ENCODE measurements at regions not wholly inside any gene's neighbourhood (a gene's known extent, or its start where the extent isn't known, plus 50 kb on each side); places are given as distances from the start of the nearest gene placed in this dataset.

- WGBS, 2 experiments (ENCODE audit: insufficient coverage in 1 of 2, insufficient read length in 1 of 2) = 82 to 88% methylated on average over 4 to 7 of the region's 7 CpGs
- Histone ChIP-seq H3K36me3 (ENCODE audit: control insufficient read depth, insufficient read depth, low read length) (no peaks in the 10 kb centered on the region), H3K27me3 (ENCODE audit: control insufficient read depth, insufficient read depth, low read length, poor library complexity, severe bottlenecking) (no peaks in the 10 kb centered on the region), H3K4me3 (ENCODE audit: low read length) (no peak overlapping the region), H3K4me1 (ENCODE audit: control insufficient read depth, insufficient read depth, low read length) (no peaks in the 10 kb centered on the region), H3K9ac (ENCODE audit: extremely low read depth, low read length, poor library complexity, severe bottlenecking) (no peak overlapping the region), H3K9me3 (ENCODE audit: control insufficient read depth, low read length) (no peaks in the 10 kb centered on the region), H3K27ac (ENCODE audit: low read depth, low read length) (no peak overlapping the region)
- Mint-ChIP-seq H3K4me1 (no peaks in the 10 kb centered on the region), H3K27me3 (ENCODE audit: insufficient read depth) (peaks cover 8% of the 10 kb centered on the region), H3K36me3 (ENCODE audit: low read depth) (no peaks in the 10 kb centered on the region), H3K9me3 (no peaks in the 10 kb centered on the region), H3K27ac (no peak overlapping the region), H3K4me3 (no peak overlapping the region)
- DNase-seq = no peak
- TF ChIP-seq, protein P1, sequence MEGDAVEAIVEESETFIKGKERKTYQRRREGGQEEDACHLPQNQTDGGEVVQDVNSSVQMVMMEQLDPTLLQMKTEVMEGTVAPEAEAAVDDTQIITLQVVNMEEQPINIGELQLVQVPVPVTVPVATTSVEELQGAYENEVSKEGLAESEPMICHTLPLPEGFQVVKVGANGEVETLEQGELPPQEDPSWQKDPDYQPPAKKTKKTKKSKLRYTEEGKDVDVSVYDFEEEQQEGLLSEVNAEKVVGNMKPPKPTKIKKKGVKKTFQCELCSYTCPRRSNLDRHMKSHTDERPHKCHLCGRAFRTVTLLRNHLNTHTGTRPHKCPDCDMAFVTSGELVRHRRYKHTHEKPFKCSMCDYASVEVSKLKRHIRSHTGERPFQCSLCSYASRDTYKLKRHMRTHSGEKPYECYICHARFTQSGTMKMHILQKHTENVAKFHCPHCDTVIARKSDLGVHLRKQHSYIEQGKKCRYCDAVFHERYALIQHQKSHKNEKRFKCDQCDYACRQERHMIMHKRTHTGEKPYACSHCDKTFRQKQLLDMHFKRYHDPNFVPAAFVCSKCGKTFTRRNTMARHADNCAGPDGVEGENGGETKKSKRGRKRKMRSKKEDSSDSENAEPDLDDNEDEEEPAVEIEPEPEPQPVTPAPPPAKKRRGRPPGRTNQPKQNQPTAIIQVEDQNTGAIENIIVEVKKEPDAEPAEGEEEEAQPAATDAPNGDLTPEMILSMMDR (conservative IDR thresholded peaks at IDR 0.05) = no peak
Observed at GRCh38 chr11:129733981-129734380, 81.7 kb upstream of the TMEM45B start.

- H3K27ac ChIP-seq (ENCODE audit: low read depth, low read length) = no peak overlapping the region
- H3K4me3 Mint-ChIP-seq = no peak overlapping the region
- H3K27me3 Mint-ChIP-seq (ENCODE audit: insufficient read depth) = peaks cover 8% of the 10 kb centered on the region
- no peaks in the 10 kb centered on the region for H3K9me3 ChIP-seq (ENCODE audit: control insufficient read depth, low read length)
- 91 to 98% methylated on average over 7 of the region's 7 CpGs for WGBS, 2 experiments (ENCODE audit: insufficient coverage in 1 of 2, insufficient read length in 1 of 2)
- H3K4me3 ChIP-seq (ENCODE audit: low read length) = no peak overlapping the region
- no peak overlapping the region for H3K27ac Mint-ChIP-seq
- DNase-seq = no peak
- no peaks in the 10 kb centered on the region for H3K36me3 Mint-ChIP-seq (ENCODE audit: low read depth)
- no peaks in the 10 kb centered on the region for H3K4me1 Mint-ChIP-seq
- TF ChIP-seq, protein P1 (conservative IDR thresholded peaks at IDR 0.05) = no peak
- H3K9me3 Mint-ChIP-seq = no peaks in the 10 kb centered on the region
- no peaks in the 10 kb centered on the region for H3K27me3 ChIP-seq (ENCODE audit: control insufficient read depth, insufficient read depth, low read length, poor library complexity, severe bottlenecking)
- H3K4me1 ChIP-seq (ENCODE audit: control insufficient read depth, insufficient read depth, low read length) = no peaks in the 10 kb centered on the region
- H3K36me3 ChIP-seq (ENCODE audit: control insufficient read depth, insufficient read depth, low read length) = no peaks in the 10 kb centered on the region
- H3K9ac ChIP-seq (ENCODE audit: extremely low read depth, low read length, poor library complexity, severe bottlenecking) = no peak overlapping the region
Observed at GRCh38 chr11:129734654-129735053, 81.0 kb upstream of the TMEM45B start.

- Histone ChIP-seq H3K4me3 (ENCODE audit: low read length) (no peak overlapping the region), H3K27ac (ENCODE audit: low read depth, low read length) (no peak overlapping the region), H3K36me3 (ENCODE audit: control insufficient read depth, insufficient read depth, low read length) (no peaks in the 10 kb centered on the region), H3K9me3 (ENCODE audit: control insufficient read depth, low read length) (no peaks in the 10 kb centered on the region), H3K4me1 (ENCODE audit: control insufficient read depth, insufficient read depth, low read length) (no peaks in the 10 kb centered on the region), H3K9ac (ENCODE audit: extremely low read depth, low read length, poor library complexity, severe bottlenecking) (no peak overlapping the region), H3K27me3 (ENCODE audit: control insufficient read depth, insufficient read depth, low read length, poor library complexity, severe bottlenecking) (no peaks in the 10 kb centered on the region)
- H3K4me1 Mint-ChIP-seq = peaks cover under 1% of the 10 kb centered on the region
- TF ChIP-seq, protein P1 (conservative IDR thresholded peaks at IDR 0.05) = no peak
- H3K4me3 Mint-ChIP-seq = no peak overlapping the region
- WGBS, 2 experiments (ENCODE audit: insufficient coverage in 1 of 2, insufficient read length in 1 of 2) = 83 to 86% methylated on average over 11 of the region's 11 CpGs
- peaks cover 8% of the 10 kb centered on the region for H3K27me3 Mint-ChIP-seq (ENCODE audit: insufficient read depth)
- no peaks in the 10 kb centered on the region for H3K36me3 Mint-ChIP-seq (ENCODE audit: low read depth)
- DNase-seq = no peak
- no peaks in the 10 kb centered on the region for H3K9me3 Mint-ChIP-seq
- no peak overlapping the region for H3K27ac Mint-ChIP-seq
Observed at GRCh38 chr11:129737831-129738230, 77.8 kb upstream of the TMEM45B start.

All from endodermal cell (in vitro differentiated cells).